ENCODE measurements at regions not wholly inside any gene's neighbourhood (a gene's known extent, or its start where the extent isn't known, plus 50 kb on each side); places are given as distances from the start of the nearest gene placed in this dataset.
"Not testable (repeated sequence)": the region's sequence is repeated elsewhere in the genome, so short reads cannot be mapped to it uniquely, and the experiment has no call there.

GRCh38 chr10:120111628-120112027 lies 219.1 kb downstream of the SEC23IP start:
- no peak for DNase-seq (ENCODE audit: low spot score)

GRCh38 chr10:120112809-120113208 lies 220.3 kb downstream of the SEC23IP start:
- DNase-seq (ENCODE audit: low spot score): no peak

- DNase-seq (ENCODE audit: low spot score): no peak
These were observed 223.4 kb downstream of the SEC23IP start for GRCh38 chr10:120115959-120116358.

GRCh38 chr10:120121768-120122167 lies 229.2 kb downstream of the SEC23IP start:
- no peak for DNase-seq (ENCODE audit: low spot score)

GRCh38 chr10:120131183-120131582 lies 238.7 kb downstream of the SEC23IP start:
- DNase-seq (ENCODE audit: low spot score): no peak

- DNase-seq (ENCODE audit: low spot score): no peak
These were observed 240.3 kb downstream of the SEC23IP start for GRCh38 chr10:120132811-120133210.

GRCh38 chr10:120138689-120139088 lies 246.2 kb downstream of the SEC23IP start:
- no peak for DNase-seq (ENCODE audit: low spot score)

- no peak for DNase-seq (ENCODE audit: low spot score)
These were observed 252.6 kb downstream of the SEC23IP start for GRCh38 chr10:120145107-120145506.

- DNase-seq (ENCODE audit: low spot score): no peak
These were observed 264.2 kb downstream of the SEC23IP start for GRCh38 chr10:120156614-120157274.

GRCh38 chr10:120161111-120161510 lies 268.6 kb downstream of the SEC23IP start:
- no peak for DNase-seq (ENCODE audit: low spot score)

GRCh38 chr10:120162471-120162870 lies 269.9 kb downstream of the SEC23IP start:
- no peak for DNase-seq (ENCODE audit: low spot score)

- no peak for DNase-seq (ENCODE audit: low spot score)
These were observed 279.8 kb downstream of the SEC23IP start for GRCh38 chr10:120172356-120172755.

- DNase-seq (ENCODE audit: low spot score): no peak
These were observed 282.0 kb downstream of the SEC23IP start for GRCh38 chr10:120174491-120174890.

- no peak for DNase-seq (ENCODE audit: low spot score)
These were observed 279.7 kb upstream of the PLPP4 start for GRCh38 chr10:120177330-120177729.

GRCh38 chr10:120180160-120180559 lies 276.9 kb upstream of the PLPP4 start:
- no peak for DNase-seq (ENCODE audit: low spot score)

- DNase-seq (ENCODE audit: low spot score): no peak
These were observed 275.9 kb upstream of the PLPP4 start for GRCh38 chr10:120181154-120181553.

GRCh38 chr10:120182431-120182830 lies 274.6 kb upstream of the PLPP4 start:
- DNase-seq (ENCODE audit: low spot score): no peak

GRCh38 chr10:120183546-120183945 lies 273.5 kb upstream of the PLPP4 start:
- no peak for DNase-seq (ENCODE audit: low spot score)

- DNase-seq (ENCODE audit: low spot score): no peak
These were observed 272.3 kb upstream of the PLPP4 start for GRCh38 chr10:120184547-120185337.

- no peak for DNase-seq (ENCODE audit: low spot score)
These were observed 270.5 kb upstream of the PLPP4 start for GRCh38 chr10:120186506-120186905.

- DNase-seq (ENCODE audit: low spot score): not testable (repeated sequence)
These were observed 269.9 kb upstream of the PLPP4 start for GRCh38 chr10:120187168-120187567.

GRCh38 chr10:120188950-120189349 lies 268.1 kb upstream of the PLPP4 start:
- no peak for DNase-seq (ENCODE audit: low spot score)

GRCh38 chr10:120195984-120196712 lies 260.9 kb upstream of the PLPP4 start:
- DNase-seq (ENCODE audit: low spot score): no peak
